ENCODE measurements at regions not wholly inside any gene's neighbourhood (a gene's known extent, or its start where the extent isn't known, plus 50 kb on each side); places are given as distances from the start of the nearest gene placed in this dataset.

DNA sequence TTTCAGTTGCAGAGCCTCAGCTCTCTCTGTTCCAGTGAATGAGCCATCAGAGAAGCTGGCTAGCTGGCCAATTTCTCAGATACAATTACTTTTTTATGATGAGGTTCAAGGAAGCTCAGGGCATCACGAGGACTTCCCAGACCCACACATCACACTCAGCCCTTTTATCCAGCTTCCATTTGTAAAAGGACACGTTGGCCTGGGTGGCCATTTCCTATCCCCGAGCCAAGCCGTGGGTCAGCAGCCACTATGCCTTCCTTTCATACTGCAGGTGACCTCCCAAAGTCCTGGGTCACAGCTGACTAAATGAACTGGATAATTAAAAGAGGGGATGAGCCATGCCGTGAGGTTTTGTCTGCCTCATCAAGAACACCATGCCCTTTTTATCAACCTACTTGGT is 236.9 kb upstream of the PPARGC1A start:
- dilution Hi-C loops (cut with MboI; ENCODE audit: extremely low pct_ligation_motif_present, low sequenced_read_pairs) (no loop called here), intact Hi-C loops (cut with micrococcal nuclease) (no loop called here)
- Histone ChIP-seq H3K9me1 (replicated peaks; ENCODE audit: control insufficient read depth, extremely low read depth, insufficient read depth, low read length) (no peaks in the 10 kb centered on the region), H3K27ac (ENCODE audit: insufficient read depth, low read depth, low read length) (no peak overlapping the region), H2AFZ (ENCODE audit: low read depth, low read length) (no peak overlapping the region), H4K20me1 (replicated peaks; ENCODE audit: control insufficient read depth, extremely low read depth, insufficient read depth, low read length) (no peaks in the 10 kb centered on the region), H3K27me3 (ENCODE audit: control insufficient read depth in 2 of 2, insufficient read depth in 2 of 2, low read length in 2 of 2) (no peaks in the 10 kb centered on the region), H3K4me3 (replicated peaks in 1 of 3; ENCODE audit: insufficient read depth in 1 of 3, low read depth in 1 of 3, low read length in 3 of 3) (no peak overlapping the region), H3K36me3 (ENCODE audit: control insufficient read depth in 2 of 2, extremely low read depth in 1 of 2, insufficient read depth in 2 of 2, low read length in 2 of 2) (no peaks in the 10 kb centered on the region), H3K79me2 (ENCODE audit: control insufficient read depth, insufficient read depth, low read length) (no peaks in the 10 kb centered on the region), H3K4me2 (ENCODE audit: insufficient read depth, low read length) (no peak overlapping the region), H3K9ac (replicated peaks; ENCODE audit: extremely low read depth, insufficient read depth, low read length) (no peak overlapping the region), H3K9me3 (replicated peaks; ENCODE audit: control insufficient read depth, insufficient read depth, low read length) (peaks cover 4% of the 10 kb centered on the region), H3K4me1 (ENCODE audit: control insufficient read depth, extremely low read depth, insufficient read depth, low read length) (no peaks in the 10 kb centered on the region)
- DNase-seq (ENCODE audit: low read depth, low spot score): no peak
- no peak for TF ChIP-seq FOS (IDR thresholded peaks at IDR 0.05; ENCODE audit: borderline replicate concordance, insufficient read depth, low read length)
- TF ChIP-seq POLR2AphosphoS5 (IDR thresholded peaks at IDR 0.05; ENCODE audit: insufficient read depth, low read depth, low read length): no peak
- TF ChIP-seq POLR2A (IDR thresholded peaks at IDR 0.05; ENCODE audit: low read depth, low read length): no peak
- TF ChIP-seq EZH2 (IDR thresholded peaks at IDR 0.05; ENCODE audit: borderline replicate concordance, low read depth, low read length, severe bottlenecking): no peak
- no peak for TF ChIP-seq GATA2 (IDR thresholded peaks at IDR 0.05; ENCODE audit: insufficient read depth, insufficient read length, low read depth, low read length)
- TF ChIP-seq, protein P1, sequence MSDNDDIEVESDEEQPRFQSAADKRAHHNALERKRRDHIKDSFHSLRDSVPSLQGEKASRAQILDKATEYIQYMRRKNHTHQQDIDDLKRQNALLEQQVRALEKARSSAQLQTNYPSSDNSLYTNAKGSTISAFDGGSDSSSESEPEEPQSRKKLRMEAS (IDR thresholded peaks at IDR 0.05; ENCODE audit: insufficient read depth, insufficient read length): no peak
- no peak for TF ChIP-seq CTCF (IDR thresholded peaks at IDR 0.05; ENCODE audit: extremely low read depth in 1 of 2, insufficient read depth in 1 of 2, low read depth in 1 of 2, low read length in 2 of 2)
- CTCF ChIA-PET: no interaction called here
- no peak for FAIRE-seq
- POLR2A ChIA-PET: no interaction called here
- BruUV-seq (replicated peaks): no TSS peak

All from endothelial cell of umbilical vein (primary cell).